ENCODE measurements at regions not wholly inside any gene's neighbourhood (a gene's known extent, or its start where the extent isn't known, plus 50 kb on each side); places are given as distances from the start of the nearest gene placed in this dataset.

GRCh38 chr12:42774238-42774637 lies 184.7 kb upstream of the PRICKLE1 start:
- no peak overlapping the region for H3K9ac ChIP-seq (ENCODE audit: insufficient read depth in 1 of 2, low read length in 2 of 2)
- ATAC-seq (ENCODE audit: insufficient read depth, low FRiP score) (no peak), DNase-seq (no peak)
- 90 to 92% methylated on average over 3 of the region's 3 CpGs for WGBS, 2 donors
- H3K4me3 ChIP-seq = no peak overlapping the region
- H3K27me3 ChIP-seq (ENCODE audit: control insufficient read depth in 3 of 3, insufficient read depth in 3 of 3, low read length in 2 of 3) = no peaks in the 10 kb centered on the region
- H3K27ac ChIP-seq (ENCODE audit: low read depth in 1 of 2, low read length in 1 of 2) = no peak overlapping the region
- no peak for TF ChIP-seq CTCF (IDR thresholded peaks at IDR 0.05; ENCODE audit: control extremely low read depth, extremely low read depth)
- H3K4me1 ChIP-seq (ENCODE audit: control insufficient read depth in 5 of 5, insufficient read depth in 5 of 5, low read length in 5 of 5) = peaks cover 0 to 12% (median 1%) of the 10 kb centered on the region in 5 donors
- H3K9me3 ChIP-seq (ENCODE audit: control insufficient read depth in 4 of 4, insufficient read depth in 3 of 4, low read length in 3 of 4) = peaks cover 0 to 6% (median 4%) of the 10 kb centered on the region in 4 donors
- H3K36me3 ChIP-seq (ENCODE audit: control insufficient read depth in 4 of 4, insufficient read depth in 4 of 4, low read length in 4 of 4) = no peaks in the 10 kb centered on the region

- TF ChIP-seq CTCF (IDR thresholded peaks at IDR 0.05; ENCODE audit: control extremely low read depth, extremely low read depth) = no peak
- no peak for DNase-seq
- H3K27me3 ChIP-seq (ENCODE audit: control insufficient read depth in 3 of 3, insufficient read depth in 3 of 3, low read length in 2 of 3) = no peaks in the 10 kb centered on the region
- no peak overlapping the region for H3K27ac ChIP-seq (ENCODE audit: low read depth in 1 of 2, low read length in 1 of 2)
- no peak for ATAC-seq (ENCODE audit: insufficient read depth, low FRiP score)
- peaks cover 0 to 12% (median 1%) of the 10 kb centered on the region in 5 donors for H3K4me1 ChIP-seq (ENCODE audit: control insufficient read depth in 5 of 5, insufficient read depth in 5 of 5, low read length in 5 of 5)
- no peaks in the 10 kb centered on the region for H3K36me3 ChIP-seq (ENCODE audit: control insufficient read depth in 4 of 4, insufficient read depth in 4 of 4, low read length in 4 of 4)
- no peak overlapping the region for H3K9ac ChIP-seq (ENCODE audit: insufficient read depth in 1 of 2, low read length in 2 of 2)
- no peak overlapping the region for H3K4me3 ChIP-seq
- peaks cover 0 to 6% (median 4%) of the 10 kb centered on the region in 4 donors for H3K9me3 ChIP-seq (ENCODE audit: control insufficient read depth in 4 of 4, insufficient read depth in 3 of 4, low read length in 3 of 4)
- WGBS, 2 donors = 67 to 85% methylated on average over 3 of the region's 3 CpGs
Measured at GRCh38 chr12:42770261-42770660, 180.7 kb upstream of the PRICKLE1 start.

GRCh38 chr12:42769455-42769854 lies 179.9 kb upstream of the PRICKLE1 start:
- H3K27me3 ChIP-seq (ENCODE audit: control insufficient read depth in 3 of 3, insufficient read depth in 3 of 3, low read length in 2 of 3) = no peaks in the 10 kb centered on the region
- DNase-seq (no peak), ATAC-seq (ENCODE audit: insufficient read depth, low FRiP score) (no peak)
- H3K4me1 ChIP-seq (ENCODE audit: control insufficient read depth in 5 of 5, insufficient read depth in 5 of 5, low read length in 5 of 5) = peaks cover 0 to 12% (median 1%) of the 10 kb centered on the region in 5 donors
- H3K9me3 ChIP-seq (ENCODE audit: control insufficient read depth in 4 of 4, insufficient read depth in 3 of 4, low read length in 3 of 4) = peaks cover 0 to 6% (median 4%) of the 10 kb centered on the region in 4 donors
- no peak overlapping the region for H3K4me3 ChIP-seq
- no peaks in the 10 kb centered on the region for H3K36me3 ChIP-seq (ENCODE audit: control insufficient read depth in 4 of 4, insufficient read depth in 4 of 4, low read length in 4 of 4)
- 9 to 18% methylated on average over 1 of the region's 1 CpG for WGBS, 2 donors
- TF ChIP-seq CTCF (IDR thresholded peaks at IDR 0.05; ENCODE audit: control extremely low read depth, extremely low read depth) = no peak
- H3K9ac ChIP-seq (ENCODE audit: insufficient read depth in 1 of 2, low read length in 2 of 2) = no peak overlapping the region
- H3K27ac ChIP-seq (ENCODE audit: low read depth in 1 of 2, low read length in 1 of 2) = no peak overlapping the region

- Histone ChIP-seq H3K9me3 (ENCODE audit: control insufficient read depth in 4 of 4, insufficient read depth in 3 of 4, low read length in 3 of 4) (peaks cover 0 to 6% (median 4%) of the 10 kb centered on the region in 4 donors), H3K36me3 (ENCODE audit: control insufficient read depth in 4 of 4, insufficient read depth in 4 of 4, low read length in 4 of 4) (no peaks in the 10 kb centered on the region), H3K4me3 (no peak overlapping the region), H3K27ac (ENCODE audit: low read depth in 1 of 2, low read length in 1 of 2) (no peak overlapping the region), H3K9ac (ENCODE audit: insufficient read depth in 1 of 2, low read length in 2 of 2) (no peak overlapping the region), H3K27me3 (ENCODE audit: control insufficient read depth in 3 of 3, insufficient read depth in 3 of 3, low read length in 2 of 3) (no peaks in the 10 kb centered on the region), H3K4me1 (ENCODE audit: control insufficient read depth in 5 of 5, insufficient read depth in 5 of 5, low read length in 5 of 5) (peaks cover 0 to 12% (median 1%) of the 10 kb centered on the region in 5 donors)
- 90 to 92% methylated on average over 4 of the region's 4 CpGs for WGBS, 2 donors
- DNase-seq (no peak), ATAC-seq (ENCODE audit: insufficient read depth, low FRiP score) (no peak)
- no peak for TF ChIP-seq CTCF (IDR thresholded peaks at IDR 0.05; ENCODE audit: control extremely low read depth, extremely low read depth)
Measured at GRCh38 chr12:42767998-42768397, 178.5 kb upstream of the PRICKLE1 start.

All from lung (tissue), 11 donors.